ENCODE measurements at regions not wholly inside any gene's neighbourhood (a gene's known extent, or its start where the extent isn't known, plus 50 kb on each side); places are given as distances from the start of the nearest gene placed in this dataset.
"Not testable (repeated sequence)": the region's sequence is repeated elsewhere in the genome, so short reads cannot be mapped to it uniquely, and the experiment has no call there.

DNA sequence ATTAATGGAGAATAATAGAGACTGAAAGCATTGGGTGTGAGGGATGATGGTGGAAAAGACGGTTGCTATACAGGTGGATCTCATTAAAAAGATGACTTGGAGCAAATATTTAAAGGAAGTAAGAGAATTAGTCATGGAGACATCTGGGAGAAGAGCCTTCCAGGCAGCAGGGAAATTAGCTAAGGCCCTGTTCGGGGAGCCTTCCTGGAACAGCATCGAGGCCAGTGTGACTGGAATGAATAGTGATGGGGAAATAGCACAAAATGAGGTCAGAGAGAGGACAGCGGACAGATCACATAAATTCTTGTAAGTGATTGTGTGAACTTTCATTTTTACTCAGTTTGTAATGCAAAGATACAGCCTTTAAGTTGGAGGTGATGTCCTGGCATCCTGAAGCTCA is 842.3 kb downstream of the SLC6A15 start:
- DNase-seq (ENCODE audit: low spot score): no peak

- DNase-seq (ENCODE audit: low spot score): no peak
Observed at GRCh38 chr12:84069699-84070098, 842.9 kb downstream of the SLC6A15 start.

- DNase-seq (ENCODE audit: low spot score): peak; percentile 50
Observed at GRCh38 chr12:84069198-84069597, 843.4 kb downstream of the SLC6A15 start.

GRCh38 chr12:84058136-84058535 is 854.5 kb downstream of the SLC6A15 start:
- peak; percentile 77 for DNase-seq (ENCODE audit: low spot score)

GRCh38 chr12:84054811-84055210 is 857.8 kb downstream of the SLC6A15 start:
- DNase-seq (ENCODE audit: low spot score): no peak

DNA sequence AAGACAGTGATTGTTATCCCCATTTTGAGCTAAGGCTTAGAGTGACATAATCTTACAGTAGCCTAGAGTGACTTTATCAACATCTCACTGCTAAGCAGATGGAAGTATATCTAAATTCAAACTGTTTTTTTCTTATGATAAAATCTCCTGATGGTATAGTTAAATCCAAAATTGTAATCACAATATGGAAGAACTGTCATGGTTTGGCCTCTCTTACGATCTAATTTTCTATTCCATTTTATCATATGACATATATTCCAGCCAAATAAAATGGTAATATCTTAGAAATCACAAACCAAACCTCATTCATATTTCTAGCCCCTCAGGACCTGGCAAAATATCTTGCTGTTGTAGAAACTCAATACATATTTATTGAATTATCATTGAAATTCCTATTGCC is 864.7 kb downstream of the SLC6A15 start:
- DNase-seq (ENCODE audit: low spot score): no peak

GRCh38 chr12:84046859-84047258 is 865.7 kb downstream of the SLC6A15 start:
- no peak for DNase-seq (ENCODE audit: low spot score)

DNA sequence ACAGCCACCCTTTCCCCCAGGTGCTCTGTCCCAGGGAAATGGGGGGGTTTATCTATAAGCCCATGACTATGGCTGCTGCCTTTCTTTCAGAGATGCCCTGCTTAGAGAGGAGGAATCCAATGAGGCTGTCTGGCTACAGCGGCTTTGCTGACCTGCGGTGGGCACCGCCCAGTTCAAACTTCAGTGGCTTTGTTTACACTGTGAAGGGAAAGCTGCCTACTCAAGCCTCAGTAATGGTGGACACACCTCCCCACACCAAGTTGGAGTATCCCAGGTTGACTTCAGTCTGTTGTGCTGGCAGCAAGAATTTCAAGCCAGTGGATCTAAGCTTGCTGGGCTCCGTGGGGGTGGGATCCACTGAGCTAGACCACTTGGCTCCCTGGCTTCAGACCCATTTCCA is 869.2 kb downstream of the SLC6A15 start:
- no peak for DNase-seq (ENCODE audit: low spot score)

DNA sequence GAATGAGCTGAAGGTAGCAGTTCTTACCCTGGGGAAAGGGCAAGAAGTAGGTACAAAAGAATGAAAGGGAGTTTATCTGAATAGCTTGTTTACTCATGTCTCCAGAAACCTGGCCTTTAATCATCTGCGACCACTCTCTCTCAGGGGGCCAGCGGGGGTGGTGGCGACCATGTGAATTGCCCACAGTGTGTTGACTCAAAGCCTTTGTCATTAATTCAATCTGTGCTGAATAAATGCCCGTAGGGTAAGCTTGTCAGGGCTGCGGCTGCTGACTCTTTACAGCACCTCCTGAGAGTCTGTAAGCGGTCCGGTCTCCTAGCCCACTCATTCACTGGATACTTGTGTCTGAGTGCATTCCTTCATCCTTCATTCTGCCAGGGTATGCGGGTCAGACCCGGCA is 874.4 kb downstream of the SLC6A15 start:
- no peak for DNase-seq (ENCODE audit: low spot score)

DNA sequence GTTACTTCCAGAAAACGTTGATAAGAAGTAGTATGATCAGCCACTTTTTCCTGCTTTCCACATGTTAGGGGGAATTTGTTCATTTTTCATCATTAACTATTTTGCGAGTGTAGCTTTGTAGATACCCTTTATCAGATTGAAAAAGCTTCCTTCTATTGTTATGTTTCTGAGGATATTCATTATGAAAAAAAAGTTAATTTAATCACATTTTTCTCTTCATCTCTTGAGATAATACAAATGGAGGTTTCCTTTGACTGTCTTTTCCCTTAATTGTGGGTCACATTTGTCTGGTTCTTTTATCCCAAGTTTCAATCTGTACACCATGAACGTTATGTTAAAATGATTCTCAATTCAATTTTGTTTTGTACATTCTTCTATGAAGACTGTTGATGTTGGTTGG is 875.7 kb downstream of the SLC6A15 start:
- peak; percentile 29 for DNase-seq (ENCODE audit: low spot score)

DNA sequence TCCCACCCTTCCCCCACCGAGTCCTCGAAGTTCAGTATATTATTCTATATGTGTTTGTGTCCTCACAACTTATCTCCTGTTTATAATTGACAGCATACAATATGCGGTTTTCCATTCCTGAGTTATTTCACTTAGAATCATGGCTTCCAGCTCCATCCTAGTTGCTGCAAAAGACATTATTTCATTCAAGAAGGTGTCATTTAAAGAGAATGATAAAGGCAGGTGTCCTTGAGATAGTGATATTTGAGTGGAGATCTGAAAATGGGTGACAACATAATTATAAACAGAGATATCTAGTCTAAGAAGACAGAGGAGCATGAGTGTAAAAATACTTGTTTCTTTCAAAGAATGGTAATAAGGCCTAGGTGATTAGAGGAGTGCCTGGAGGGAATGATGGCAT is 876.8 kb downstream of the SLC6A15 start:
- DNase-seq (ENCODE audit: low spot score): no peak

GRCh38 chr12:84034871-84035270 is 877.7 kb downstream of the SLC6A15 start:
- DNase-seq (ENCODE audit: low spot score): no peak

- DNase-seq (ENCODE audit: low spot score): no peak
Observed at GRCh38 chr12:84033162-84033561, 879.4 kb downstream of the SLC6A15 start.

GRCh38 chr12:84018556-84019179 is 893.9 kb downstream of the SLC6A15 start:
- DNase-seq (ENCODE audit: low spot score): not testable (repeated sequence)

DNA sequence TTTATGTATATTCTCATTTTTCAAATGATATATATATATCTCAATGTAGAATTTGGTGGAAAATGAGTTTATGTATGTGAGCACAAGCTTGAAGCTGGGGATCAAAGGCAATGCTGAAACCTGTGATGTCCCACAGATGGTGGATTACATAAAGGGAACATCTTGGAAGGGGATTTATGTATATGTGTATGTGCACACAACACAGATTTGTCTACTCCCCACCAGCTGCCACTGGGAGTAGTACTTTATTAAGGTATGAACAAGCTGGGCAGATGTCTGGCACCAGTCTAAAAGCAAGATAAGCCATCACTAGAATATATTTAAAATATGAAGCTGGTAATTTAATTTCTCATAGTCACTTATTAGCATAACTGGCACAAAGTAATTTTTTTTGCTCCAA is 895.6 kb downstream of the SLC6A15 start:
- DNase-seq (ENCODE audit: low spot score): no peak

DNA sequence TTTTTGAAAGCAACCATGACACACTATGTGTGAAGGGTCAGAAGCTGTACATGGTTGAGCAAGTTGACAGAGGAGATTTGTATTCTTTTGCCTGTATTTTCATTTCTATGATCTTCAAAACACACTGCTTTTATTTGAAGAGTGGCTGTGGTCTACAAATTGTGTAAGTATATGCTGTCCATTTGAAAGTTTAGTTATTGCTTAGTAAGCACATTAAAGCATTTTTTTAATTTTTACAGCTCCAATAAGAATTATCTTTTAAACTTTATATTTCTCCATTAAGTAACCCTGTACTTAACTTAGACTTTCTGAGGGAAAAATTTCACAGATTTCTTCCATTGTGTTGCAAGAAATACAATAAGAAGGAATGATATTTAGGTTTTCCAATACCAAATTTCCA is 915.2 kb downstream of the SLC6A15 start:
- no peak for DNase-seq (ENCODE audit: low spot score)

GRCh38 chr12:83996671-83997070 is 915.9 kb downstream of the SLC6A15 start:
- no peak for DNase-seq (ENCODE audit: low spot score)

- DNase-seq (ENCODE audit: low spot score): no peak
Observed at GRCh38 chr12:83985084-83985483, 927.5 kb downstream of the SLC6A15 start.

DNA sequence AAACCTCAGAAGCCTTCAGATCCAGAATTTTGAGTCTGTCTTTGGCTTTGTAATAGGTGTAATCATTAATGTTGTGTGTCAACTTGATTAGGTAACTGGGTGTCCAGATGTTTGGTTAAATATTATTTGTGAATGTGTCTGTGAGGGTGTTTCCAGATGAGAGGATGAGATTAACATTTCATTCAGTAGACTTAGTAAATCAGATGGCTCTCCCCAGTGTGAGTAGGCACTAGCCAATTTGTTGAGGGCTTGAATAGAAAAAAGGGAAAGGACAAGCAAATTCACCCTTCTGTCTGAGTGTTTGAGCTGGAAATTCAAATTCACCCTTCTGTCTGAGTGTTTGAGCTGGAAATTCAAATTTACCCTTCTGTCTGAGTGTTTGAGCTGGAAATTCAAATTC is 932.2 kb downstream of the SLC6A15 start:
- DNase-seq (ENCODE audit: low spot score): no peak

DNA sequence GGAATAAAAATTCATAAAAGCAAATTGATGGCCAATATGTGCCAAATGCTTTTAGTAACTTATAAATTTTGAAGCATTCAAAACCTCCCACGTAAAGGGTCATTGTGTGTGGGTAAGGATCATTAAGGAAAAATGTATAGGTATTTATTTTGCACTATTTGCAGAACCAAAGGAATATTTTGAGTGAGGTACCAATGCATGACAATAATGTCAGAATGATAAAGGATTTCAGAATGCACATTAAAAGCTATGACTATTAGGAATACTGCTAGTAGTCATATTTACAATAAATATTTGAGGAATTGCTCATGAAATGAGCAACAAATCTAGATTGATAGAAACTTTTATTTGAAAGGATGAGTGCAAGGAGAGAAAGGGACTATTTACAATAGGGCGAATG is 932.8 kb downstream of the SLC6A15 start:
- no peak for DNase-seq (ENCODE audit: low spot score)

DNA sequence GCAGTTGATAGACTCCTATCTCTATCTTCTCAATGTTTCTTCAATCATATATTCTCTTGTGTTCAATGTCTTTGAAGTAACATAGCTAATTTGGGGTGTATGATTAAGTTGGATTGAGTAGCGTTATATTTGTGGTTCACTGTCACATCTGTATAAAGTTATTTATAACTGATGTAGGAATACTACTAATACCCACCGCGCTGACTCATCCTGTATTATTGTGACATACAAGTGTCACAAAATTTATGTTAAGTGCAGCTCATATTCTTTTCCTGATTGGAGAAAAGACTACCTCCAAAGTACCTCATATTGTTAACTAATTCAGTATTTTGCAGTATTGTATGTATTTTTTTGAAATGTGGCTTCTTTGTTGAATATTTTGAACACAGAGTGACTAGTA is 940.8 kb downstream of the SLC6A15 start:
- DNase-seq (ENCODE audit: low spot score): no peak

- peak; percentile 66 for DNase-seq (ENCODE audit: low spot score)
Observed at GRCh38 chr12:83960767-83961166, 951.8 kb downstream of the SLC6A15 start.

DNA sequence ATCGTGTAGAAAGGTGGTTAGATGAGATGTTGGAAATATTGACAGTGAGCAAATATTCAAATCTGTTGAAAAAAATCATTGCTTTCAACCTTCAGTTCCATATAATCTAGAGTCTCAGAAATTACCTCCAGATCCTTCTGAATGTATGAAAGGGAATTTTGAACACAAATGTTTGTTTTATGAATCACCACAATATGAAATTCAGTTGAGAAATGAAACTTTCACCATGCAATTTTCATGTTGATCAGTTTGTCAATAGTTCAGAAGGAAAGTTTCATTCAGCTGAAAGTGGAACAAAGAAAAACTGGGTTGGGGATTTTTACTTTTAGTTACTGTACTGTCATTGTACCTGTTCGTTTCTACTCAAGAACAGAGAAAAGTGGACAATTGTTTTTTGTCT is 953.6 kb downstream of the SLC6A15 start:
- no peak for DNase-seq (ENCODE audit: low spot score)

- no peak for DNase-seq (ENCODE audit: low spot score)
Observed at GRCh38 chr12:83954956-83955601, 957.5 kb downstream of the SLC6A15 start.
